ENCODE measurements at regions not wholly inside any gene's neighbourhood (a gene's known extent, or its start where the extent isn't known, plus 50 kb on each side); places are given as distances from the start of the nearest gene placed in this dataset.
"Not testable (repeated sequence)": the region's sequence is repeated elsewhere in the genome, so short reads cannot be mapped to it uniquely, and the experiment has no call there.

DNA sequence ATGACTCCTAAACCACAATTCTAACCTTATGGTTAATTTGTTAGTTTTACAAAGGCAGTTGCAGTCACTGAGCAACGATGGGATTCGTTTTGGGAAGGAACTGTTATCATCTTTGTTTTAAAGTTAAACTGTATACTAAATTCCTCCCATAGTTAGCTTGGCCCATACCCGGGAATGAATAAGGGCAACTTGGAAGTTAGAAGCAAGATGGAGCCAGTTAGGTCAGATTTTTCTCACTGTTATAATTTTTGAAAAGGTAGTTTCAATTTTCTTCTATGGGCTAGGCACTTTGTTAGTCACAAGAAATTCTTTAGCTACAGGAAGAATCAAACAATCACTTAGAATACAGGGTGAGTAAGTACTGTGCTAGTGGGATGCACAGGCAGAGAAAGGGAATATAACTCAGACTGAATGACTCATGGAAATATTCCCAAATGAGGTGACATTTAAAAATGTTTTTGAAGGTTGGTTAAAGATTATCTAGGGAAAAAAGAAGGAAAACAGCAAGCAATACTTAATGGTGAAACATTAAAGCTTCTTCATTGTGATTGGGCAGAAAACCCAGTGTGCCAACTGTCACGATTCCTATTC is 153.6 kb downstream of the MAGEB17 start:
- DNase-seq: no peak

DNA sequence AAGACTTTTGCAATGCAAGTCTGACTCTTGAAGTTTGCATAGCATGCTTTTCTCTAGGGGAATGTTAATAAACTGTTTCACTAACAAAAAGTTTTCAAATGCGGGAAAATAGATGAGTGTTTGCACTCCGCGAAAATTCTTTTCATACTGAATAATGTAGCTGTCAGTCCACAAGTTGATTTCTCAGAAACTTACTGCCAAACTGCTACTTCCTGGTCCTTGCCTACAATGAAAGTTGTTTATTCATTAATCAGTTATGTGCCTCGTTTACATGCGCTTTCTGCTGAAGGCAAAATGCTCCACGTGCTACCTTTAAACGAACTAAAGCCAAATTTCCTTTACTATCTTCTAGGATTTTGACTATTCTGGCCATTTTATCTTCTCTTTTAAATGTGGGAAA is 166.2 kb downstream of the MAGEB17 start:
- no peak for DNase-seq

DNA sequence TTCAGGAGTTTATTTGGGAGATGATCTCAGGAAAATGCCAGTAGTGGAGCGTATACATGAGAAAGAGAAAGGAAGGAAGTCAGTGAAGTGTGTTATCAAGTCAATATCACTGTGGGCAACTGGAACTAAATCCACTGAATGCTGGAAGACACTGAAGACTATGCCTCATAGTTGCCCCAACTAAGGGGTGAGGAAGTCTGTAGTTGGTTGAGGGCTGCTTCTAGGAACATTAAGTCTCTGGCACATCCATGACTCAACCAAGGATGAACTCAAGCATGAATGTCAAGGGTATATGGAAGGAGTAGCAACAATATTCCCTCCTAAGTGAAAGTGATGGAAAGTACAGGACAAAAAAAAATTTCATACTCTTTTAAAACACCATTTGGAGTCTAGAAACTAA is 167.9 kb downstream of the MAGEB17 start:
- no peak for DNase-seq

- DNase-seq: no peak
Measured at GRCh38 chrX:16347968-16348670, 180.8 kb downstream of the MAGEB17 start.

GRCh38 chrX:16357902-16358301 is 190.6 kb downstream of the MAGEB17 start:
- no peak for DNase-seq

- DNase-seq: not testable (repeated sequence)
Measured at GRCh38 chrX:16360056-16360455, 192.8 kb downstream of the MAGEB17 start.

DNA sequence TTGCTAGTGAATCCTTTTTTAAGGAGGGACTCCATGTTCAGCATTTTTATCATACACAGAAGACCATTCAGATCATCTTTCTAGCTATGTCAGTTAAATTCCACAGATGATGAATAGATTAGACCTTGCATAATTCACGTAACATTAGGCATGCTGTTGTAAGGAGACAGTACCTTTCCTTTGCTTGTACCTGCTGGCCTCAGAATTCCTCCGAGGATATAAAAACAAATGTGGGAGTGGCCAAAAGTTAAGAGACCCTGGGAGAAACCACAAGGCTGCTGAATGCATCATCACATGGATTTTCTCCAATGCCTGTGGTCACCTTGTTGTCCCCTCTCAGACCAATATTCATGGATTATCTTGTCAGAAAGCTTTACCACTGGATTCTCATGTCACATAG is 201.4 kb downstream of the MAGEB17 start:
- DNase-seq: no peak

- DNase-seq: no peak
Measured at GRCh38 chrX:16376056-16376455, 208.8 kb downstream of the MAGEB17 start.

GRCh38 chrX:16386126-16386525 is 218.8 kb downstream of the MAGEB17 start:
- no peak for DNase-seq

- no peak for DNase-seq
Measured at GRCh38 chrX:16392597-16392996, 225.3 kb downstream of the MAGEB17 start.

- DNase-seq: no peak
Measured at GRCh38 chrX:16394290-16394689, 227.0 kb downstream of the MAGEB17 start.

GRCh38 chrX:16403808-16404207 is 236.5 kb downstream of the MAGEB17 start:
- no peak for DNase-seq

DNA sequence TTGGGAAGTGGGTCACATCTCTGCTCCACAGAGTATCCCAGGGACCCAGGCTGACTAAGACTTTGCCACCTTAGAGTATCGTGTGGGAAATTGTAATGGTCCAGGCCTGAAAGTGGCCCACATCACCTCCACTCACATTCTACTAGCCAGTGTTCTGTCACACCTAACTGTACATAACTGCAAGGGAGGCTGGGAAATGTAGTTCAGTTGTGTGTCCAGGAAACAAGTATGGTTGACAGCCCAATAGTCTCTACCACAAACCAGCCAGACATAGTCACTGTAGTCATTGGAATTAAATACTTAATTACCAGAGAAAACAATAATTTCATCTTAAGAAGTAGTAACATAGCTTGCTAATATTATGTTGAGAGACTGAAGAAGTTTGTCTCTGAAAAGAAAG is 233.4 kb upstream of the S100G start:
- no peak for DNase-seq

- no peak for DNase-seq
Measured at GRCh38 chrX:16418650-16419049, 231.3 kb upstream of the S100G start.

DNA sequence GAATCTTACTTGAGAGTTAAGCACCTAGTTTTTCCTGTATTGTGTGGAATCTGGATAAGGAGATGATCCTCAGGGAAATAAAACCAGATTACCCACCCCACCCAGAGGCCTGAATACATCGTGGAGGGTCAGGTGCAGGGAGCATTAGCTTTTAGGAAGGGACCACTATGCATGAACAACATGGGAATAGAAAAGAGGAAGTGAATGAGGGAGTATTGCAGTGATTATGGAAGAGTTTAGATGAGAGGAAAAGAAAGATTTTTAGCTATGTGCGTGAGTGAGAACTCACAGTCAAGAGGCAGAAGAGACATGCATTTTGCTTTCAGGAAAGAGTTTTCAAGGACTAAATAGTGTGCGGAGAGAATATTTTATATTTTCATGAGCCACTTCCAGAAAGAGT is 222.3 kb upstream of the S100G start:
- DNase-seq: no peak

- no peak for DNase-seq
Measured at GRCh38 chrX:16429406-16429805, 220.6 kb upstream of the S100G start.

GRCh38 chrX:16431266-16431665 is 218.7 kb upstream of the S100G start:
- no peak for DNase-seq

DNA sequence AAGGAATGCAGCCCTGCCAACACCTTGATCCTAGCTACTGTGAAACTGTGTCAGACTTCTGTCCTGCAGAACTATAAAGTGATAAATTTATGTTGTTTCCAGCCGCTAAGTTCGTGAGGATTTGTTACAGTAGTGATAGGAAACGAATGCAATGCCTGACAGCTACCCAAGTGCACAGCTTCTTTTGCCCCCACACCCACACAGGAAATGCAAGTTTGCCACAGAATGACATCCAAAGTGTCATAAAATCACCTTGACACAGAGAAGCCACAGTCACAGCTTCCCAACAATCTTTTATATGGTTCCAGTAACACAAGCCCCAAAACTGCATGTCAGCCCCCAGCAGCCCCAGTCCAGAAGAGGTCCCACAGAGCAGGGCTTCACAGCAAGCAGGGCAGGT is 216.9 kb upstream of the S100G start:
- DNase-seq: no peak

DNA sequence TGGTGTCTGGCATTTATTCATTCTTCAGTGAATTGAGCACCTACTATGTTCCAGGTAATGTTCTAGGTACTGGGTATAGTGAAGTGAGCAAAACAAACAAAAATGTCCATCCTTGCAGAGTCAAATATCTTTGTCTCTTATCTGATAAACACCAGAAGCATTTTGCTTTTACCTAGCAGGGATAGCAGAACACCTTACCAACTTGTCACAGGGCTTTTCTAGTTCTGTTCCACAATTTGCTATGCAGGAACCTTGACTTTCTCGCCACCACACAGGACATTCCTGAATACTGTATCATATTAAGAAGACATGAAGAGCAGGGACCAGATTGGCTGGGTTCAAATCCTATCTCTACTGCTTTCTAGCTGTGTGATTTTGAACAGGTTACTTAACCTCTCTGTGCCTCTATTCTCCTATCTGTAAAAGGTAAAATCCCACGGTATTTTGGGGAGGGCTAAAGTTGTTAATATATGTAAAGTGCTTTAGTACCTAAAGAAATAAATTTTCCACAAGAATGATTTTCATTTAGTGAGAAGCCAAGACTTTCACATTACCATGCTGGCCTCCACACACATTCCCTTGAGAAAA is 214.5 kb upstream of the S100G start:
- DNase-seq: no peak

DNA sequence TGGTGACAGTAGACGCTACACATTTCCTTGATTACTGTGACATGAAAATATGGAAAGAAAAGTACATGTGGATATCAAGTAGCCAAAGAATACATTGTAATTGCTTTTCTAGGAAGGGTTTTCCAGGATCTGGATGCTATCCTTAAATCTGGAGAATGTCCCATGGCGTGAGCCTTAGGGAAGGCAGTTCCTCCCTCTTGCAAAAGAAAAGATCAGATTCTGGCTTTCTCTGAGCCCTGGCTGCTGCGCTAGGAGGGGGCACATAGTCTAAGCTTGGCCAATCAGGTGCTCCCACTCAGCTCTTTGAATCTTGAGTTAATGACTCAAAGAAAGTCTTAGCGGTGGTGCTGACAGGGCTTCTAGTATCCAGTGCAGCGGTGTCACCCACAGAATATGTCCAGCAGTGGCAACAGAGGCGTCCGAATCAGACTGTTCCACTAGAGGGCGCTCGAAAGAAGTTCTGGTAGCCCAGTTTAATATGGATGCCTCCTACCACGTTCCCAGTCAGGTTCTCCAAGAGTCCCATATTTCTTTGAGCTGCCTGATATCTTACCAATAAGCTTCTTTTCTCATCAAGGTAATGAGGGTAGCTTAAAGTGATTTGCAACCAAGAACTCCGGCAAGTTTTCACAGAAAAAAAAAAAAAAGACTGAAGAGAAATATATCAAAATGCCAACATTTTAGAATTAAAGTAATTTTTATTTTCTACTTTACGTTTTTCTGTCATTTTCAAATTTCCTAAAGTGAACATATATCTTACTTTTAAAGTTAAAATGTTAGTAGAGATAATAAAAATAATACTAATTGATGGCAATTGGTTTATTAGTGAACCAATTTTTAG is 213.4 kb upstream of the S100G start:
- DNase-seq: peak; percentile 18

DNA sequence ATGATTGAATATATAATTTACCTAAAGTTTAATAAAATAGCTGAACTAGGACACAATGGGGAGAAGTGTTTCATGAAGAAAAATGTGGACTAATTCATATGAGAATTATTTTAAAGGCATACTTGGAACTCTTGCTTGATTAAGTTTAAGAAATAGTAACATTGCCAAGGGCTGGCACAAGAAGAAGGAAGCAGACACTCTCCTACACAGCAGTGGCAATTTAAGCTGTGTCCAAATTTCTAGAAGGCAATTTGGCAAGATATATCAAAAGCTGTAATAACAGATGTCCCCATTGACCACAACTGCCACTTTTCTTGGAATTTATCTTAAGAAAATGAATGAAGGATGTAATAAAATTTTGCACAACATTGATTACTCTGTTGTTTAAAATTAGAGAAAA is 209.5 kb upstream of the S100G start:
- DNase-seq: no peak

DNA sequence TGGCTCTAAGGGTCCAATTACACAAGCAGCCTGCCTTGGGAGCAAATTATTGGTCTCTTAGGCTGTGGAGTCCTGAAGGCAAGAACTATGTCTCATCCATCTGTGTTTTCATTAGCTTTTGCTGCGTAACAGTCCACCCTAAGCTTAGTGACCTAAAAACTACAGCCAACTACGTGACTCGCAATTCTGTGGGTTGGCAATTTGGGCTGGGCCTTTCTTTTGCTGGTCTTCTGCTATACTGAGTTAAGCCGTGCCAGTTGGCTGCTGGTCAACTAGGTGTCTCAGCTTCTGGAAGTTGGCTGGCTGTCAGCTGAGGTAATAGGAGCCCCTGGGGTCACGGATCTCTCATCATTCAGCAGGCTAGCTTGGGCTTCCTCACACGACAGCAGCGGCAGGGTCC is 205.6 kb upstream of the S100G start:
- DNase-seq: no peak

DNA sequence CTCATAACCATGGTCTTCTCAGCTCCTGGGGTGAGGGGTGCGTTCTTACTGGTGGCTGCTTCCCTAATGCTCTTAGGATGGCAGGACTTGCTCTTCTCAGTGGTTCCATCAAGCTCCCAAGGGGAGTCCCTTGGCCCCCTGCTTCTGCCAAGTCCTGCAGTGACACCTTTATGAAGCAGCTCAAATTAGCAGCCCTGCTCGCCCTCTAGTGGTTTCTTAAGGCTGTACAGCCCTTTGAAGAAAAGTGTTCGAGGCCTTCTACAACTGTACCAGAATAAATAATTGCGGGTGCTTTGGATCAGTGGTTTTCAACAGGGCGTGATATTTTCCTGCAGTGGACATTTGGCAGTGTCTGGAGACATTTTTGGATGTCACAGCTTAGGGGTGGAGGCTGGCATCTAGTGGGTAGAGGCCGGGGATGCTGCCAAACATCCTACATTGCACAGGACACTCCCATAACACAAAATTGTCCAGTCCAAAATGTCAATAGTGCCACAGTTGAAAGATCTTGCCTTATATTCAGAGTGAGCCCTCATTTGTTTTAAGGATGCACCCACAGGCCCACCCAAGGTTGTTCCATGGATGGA is 204.7 kb upstream of the S100G start:
- peak; percentile 4 for DNase-seq
